HG03039 (cell line): ENCODE measurements at regions not wholly inside any gene's neighbourhood (a gene's known extent, or its start where the extent isn't known, plus 50 kb on each side); places are given as distances from the start of the nearest gene placed in this dataset.
"Not testable (repeated sequence)": the region's sequence is repeated elsewhere in the genome, so short reads cannot be mapped to it uniquely, and the experiment has no call there.

Experiments used
- ATAC-seq: cut with Tn5 transposase; IDR thresholded peaks from one replicate; pipeline ENCODE4 v1.9.1; 2021; ENCODE audit warnings: mild to moderate bottlenecking, moderate library complexity; ENCODE audit not compliant: unreplicated experiment

DNA sequence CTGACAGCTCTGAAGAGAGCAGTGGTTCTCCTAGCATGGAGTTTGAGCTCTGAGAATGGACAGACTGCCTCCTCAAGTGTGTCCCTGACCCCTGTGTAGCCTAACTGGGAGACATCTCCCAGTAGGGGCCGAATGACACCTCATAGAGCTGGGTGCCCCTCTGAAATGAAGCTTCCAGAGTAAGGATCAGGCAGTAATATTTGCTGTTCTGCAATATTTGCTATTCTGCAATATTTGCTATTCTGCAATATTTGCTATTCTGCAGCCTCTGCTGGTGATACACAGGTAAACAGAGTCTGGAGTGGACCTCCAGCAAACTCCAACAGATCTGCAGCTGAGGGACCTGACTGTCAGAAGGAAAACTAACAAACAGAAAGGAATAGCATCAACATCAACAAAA is 105.5 kb downstream of the BUD13 start:
- ATAC-seq = not testable (repeated sequence)

DNA sequence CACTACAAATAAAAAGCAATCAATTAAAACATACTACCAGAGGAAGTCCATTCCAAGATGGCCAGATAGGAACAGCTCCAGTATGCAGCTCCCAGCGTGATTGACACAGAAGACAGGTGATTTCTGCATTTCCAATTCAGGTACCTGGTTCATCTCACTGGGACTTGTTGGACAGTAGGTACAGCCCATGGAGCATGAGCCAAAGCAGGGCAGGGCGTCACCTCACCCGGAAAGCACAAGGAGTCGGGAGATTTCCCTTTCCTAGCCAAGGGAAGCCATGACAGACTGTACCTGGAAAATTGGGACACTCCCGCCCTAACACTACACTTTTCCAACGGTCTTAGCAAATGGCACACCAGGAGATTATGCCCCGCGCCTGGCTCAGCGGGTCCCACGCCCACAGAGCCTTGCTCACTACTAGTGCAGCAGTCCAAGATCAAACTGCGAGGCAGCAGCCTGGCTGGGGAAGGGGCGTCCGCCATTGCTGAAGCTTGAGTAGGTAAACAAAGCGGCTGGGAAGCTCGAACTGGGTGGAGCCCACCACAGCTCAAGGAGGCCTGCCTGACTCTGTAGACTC is 106.0 kb downstream of the BUD13 start:
- ATAC-seq = not testable (repeated sequence)

DNA sequence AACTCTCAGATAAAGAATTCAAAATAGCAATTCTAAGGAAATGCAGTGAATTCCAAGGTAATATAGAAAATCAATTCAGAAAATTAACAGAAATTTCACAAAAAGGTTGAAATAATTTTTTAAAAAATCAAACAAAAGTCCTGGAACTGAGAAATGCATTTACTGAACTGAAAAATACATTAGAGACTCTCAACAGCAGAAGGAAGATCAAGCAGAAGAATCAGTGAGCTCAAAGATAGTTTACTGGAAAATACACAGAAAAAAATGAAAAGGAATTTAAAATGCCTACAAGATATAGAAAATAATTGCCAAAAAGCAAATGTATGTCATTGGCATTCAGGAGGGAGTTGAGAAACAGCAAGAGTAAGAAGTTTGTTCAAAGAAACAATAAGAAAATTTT is 107.3 kb downstream of the BUD13 start:
- no peak for ATAC-seq

DNA sequence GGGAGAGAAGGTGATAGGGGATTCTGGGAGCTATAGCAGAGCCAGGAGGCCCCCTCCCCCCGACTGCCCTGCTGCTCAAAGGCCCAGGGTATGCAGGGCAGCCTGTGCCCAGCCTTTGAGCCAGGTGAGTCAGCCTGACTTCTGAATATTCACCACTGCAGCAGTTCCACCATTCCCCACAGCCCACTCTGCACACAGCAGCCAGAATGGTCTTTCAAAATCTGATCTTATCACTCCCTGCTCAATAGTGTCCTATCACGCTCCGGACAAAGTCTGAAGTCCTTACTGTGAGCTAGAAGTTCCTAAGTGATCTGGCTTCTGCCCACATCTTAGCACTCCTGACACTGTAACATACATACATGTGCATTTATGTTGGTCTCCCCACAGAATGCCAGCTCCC is 111.7 kb downstream of the BUD13 start:
- no peak for ATAC-seq

DNA sequence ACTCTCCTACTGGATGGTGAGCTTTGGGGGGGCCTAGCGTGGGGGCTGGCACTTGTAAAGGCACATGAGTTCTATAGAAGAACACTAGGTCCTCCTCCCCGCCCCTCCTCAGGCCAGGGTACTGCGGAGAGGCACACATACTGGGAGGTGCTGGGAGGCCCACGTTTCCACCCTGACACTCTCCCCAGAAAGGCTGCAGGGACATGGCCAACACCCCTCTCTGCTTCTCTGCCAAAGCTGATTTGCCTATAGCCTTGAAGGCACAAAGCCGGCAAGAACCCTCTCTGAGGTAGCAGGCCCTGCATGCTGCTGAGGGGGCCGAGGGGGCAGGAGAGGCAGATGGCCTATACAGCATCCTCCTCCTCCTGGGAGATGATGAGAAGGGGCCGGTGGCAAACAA is 112.8 kb downstream of the BUD13 start:
- ATAC-seq = no peak

DNA sequence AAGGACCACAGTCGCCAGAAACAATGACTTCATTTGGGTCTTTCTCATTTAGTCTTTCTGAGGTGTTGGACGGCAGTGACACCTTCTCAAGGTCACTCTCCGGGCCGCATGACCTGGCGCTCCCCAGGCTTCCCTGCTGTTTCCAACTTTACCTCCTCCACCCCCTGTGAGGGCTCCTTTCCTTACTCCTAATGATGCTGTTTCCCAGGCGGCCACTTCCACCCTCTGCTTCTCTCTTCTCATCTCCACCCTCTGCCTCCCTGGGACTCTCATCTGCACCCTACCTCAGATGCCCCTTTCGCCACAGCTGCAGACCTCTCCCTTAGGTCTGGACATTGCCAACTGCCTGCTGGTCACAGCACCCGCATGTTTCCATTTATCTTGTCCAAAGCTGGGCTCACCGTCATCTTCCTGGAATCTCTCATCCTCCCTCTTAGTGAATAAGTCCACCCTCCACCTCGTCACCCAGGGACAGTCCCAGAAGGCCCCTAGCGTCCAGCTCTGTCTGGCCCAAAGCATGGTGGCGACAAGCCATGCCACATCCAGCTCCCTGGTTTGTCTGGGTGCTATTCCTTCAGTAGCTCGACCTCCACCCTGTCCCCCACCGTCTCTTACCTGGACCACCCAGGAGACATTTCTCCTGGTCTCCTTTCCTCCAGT is 113.8 kb downstream of the BUD13 start:
- no peak for ATAC-seq

DNA sequence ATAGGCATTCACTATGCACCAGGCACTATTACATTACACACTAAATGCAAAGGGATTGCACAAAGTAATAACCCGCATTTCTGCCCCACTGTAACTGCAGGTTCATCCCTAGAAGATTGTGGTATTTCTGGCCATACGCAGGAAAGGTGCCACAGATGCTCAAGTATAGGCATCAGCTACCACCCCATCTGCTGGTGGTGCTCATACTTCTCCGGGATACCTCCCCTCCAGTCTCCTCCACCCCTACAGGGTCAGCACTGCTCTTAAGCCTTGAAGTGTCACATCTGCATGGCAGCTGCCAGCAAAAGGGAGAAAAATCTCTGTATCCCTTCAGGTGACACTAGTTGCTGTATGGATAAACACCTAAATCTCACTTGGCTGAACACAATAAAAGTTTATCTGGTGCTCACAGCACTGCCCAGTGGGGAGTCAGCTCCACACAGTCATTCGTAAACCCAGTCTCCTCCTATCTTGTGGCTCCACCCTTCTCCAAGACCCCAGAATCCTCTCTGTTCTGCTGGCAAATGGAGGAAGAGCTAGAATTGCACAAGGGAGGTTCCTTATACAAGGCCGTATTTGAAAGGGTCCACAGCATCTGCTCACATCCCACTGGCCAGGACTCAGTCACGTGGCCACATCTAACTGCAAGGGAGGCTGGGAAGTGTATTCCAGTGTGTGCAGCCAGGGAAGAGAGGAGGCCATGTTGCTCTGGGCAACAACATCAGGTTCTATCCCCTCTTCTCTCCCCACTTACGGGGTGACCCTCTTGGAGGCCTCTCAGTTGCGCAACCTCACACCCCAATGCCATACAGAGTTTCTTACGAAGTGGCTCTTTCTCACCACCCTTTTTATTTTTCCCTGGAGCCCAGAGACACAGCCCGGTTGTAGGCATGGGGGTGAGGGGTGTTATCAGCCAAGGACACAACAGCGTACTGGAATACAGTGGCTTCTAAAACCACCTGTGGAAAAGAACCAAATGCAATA is 114.7 kb downstream of the BUD13 start:
- no peak for ATAC-seq

DNA sequence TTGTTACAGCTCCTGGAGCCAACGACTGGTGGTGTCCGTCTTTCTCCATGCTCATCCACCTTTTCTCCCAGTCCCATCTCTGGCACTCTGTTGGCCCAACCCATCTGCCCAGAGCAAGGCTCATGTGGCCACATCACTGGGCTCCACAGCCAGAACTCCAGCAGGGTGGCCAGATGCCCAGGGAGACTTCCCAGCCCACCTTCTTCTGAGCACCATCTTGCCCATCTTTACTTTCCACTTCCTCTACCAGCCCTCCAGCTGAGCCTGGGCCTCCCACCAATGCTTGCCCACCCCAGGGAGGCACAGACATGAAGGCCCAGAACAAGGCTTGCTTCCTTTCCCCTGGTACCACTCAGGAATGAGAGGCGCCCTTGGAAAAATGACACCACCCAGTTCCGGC is 116.8 kb downstream of the BUD13 start:
- no peak for ATAC-seq

DNA sequence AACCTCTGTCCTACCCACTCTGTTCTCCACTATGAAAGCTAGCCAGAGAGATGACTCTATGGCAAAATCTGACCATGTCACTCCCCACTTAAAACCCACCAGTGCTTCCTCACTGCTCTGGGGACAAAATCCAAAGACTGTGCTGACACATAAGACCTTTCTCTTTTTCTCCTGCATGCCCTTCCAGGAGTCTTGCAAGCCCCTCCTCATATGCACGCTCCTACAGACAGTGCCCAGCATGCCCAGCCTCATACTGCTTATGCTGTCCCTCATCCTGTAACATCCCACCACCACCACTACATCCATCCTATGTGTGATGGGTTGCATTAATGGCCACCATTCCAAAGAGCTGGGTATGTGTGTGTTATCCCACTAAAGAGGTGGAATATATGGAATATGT is 118.3 kb downstream of the BUD13 start:
- no peak for ATAC-seq

DNA sequence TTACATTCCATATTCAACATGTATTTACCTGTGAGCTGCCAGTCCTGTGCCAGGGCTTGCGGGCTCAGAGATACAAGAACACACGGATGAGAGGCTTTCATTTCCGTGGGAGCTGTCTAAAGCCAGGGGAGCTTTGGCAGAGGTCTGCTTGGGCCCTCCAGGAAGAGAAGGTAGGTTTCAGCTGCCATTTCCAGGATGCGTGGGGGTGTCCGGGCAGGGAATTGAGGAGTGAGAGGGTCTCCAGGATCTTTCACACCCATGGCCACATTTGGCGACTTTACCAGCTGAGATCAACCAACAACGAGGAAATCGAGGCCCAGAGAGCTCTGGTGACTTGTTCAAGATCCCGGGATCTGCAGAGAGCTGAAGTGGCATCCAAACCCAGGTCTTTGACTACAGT is 119.6 kb downstream of the BUD13 start:
- ATAC-seq = no peak

DNA sequence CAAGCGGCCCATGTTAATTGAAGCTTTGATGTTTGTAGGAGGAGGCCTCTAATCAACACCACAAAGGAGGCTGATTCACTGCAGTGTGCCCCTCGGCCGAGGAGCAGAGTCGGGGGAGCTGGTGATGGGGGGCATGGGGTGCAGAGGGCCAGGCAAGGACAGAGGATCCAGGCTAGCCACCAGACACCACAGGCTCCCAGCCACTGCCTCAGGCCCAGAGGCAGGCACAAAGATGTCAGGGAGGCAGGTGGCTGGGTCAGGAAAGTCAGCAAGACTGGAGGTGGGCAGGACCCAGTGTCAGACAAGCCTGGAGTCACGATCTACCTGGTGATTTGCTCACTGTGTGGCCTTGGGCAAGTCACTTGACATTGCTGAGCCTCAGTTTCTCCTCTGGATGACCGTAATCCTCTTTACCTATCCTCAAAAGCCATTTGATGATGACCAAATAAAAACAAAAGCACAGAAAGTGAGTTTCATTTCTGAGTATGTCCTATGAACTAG is 121.0 kb downstream of the BUD13 start:
- ATAC-seq = no peak

DNA sequence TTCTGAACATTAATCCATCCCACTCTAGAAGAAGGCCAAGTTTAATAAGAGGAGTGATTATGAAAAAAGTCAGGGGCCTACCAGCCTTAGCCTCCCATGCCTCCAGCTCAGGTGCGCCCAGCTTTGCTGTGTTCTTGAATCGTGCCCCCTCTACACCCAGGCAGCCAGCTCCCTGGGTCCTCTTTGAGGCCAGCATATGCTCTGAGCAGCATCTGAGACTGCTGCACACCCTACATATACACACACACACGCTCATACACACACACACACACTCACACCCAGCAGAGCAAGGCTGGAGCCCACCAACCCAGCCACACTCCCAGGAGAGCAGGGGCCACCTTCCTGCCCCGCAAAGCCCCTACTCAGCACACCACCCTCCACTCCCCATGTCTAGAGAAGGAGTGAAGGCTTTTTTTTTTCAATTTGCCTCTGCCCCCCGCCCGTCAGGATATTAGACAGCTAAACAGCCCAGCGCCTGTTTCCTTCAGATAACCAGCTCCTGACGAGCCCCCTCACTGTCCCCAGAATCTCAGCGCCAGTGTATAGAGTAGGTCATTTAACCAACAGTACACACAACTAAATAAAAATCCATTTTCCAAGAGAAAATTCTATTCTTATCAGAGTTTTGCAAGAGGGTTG is 121.6 kb downstream of the BUD13 start:
- no peak for ATAC-seq

DNA sequence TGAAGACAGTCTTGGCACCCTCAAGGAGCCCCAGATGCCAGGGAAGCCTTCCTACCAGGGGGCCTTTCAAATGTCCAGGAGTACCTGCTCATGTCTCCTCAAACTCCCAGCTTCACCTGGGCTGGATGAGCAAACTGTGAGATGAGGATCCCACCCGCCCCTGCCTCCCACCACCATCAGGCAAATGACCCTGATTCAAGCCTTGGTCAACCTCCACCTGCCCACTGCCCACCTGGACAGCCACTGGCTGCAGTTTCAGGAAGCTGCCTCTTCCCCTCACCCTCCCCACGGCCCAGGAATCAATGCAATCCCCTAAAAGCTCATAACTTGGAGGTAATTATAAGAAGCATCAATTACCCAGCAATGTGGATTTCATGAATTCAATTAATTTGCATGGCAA is 122.7 kb downstream of the BUD13 start:
- no peak for ATAC-seq

DNA sequence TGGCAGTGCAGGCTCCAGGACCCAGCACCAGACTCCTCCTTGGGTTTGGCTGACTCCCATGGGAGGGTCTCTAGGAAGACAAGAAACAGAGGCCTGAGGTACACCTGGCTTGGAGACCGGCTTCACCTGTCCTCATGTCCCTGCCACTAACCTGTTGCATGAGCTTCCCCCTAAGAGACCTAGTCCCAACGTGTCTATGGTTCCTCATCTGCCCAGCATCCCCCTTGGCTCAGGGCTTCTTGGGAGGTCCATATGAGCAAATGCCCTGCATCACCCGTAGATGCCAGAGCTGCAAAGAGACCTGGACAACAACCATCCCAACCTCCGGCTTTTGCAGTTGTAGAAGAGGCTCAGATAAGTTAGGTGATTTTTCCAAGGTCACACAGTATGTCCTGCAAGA is 123.5 kb downstream of the BUD13 start:
- ATAC-seq = no peak

DNA sequence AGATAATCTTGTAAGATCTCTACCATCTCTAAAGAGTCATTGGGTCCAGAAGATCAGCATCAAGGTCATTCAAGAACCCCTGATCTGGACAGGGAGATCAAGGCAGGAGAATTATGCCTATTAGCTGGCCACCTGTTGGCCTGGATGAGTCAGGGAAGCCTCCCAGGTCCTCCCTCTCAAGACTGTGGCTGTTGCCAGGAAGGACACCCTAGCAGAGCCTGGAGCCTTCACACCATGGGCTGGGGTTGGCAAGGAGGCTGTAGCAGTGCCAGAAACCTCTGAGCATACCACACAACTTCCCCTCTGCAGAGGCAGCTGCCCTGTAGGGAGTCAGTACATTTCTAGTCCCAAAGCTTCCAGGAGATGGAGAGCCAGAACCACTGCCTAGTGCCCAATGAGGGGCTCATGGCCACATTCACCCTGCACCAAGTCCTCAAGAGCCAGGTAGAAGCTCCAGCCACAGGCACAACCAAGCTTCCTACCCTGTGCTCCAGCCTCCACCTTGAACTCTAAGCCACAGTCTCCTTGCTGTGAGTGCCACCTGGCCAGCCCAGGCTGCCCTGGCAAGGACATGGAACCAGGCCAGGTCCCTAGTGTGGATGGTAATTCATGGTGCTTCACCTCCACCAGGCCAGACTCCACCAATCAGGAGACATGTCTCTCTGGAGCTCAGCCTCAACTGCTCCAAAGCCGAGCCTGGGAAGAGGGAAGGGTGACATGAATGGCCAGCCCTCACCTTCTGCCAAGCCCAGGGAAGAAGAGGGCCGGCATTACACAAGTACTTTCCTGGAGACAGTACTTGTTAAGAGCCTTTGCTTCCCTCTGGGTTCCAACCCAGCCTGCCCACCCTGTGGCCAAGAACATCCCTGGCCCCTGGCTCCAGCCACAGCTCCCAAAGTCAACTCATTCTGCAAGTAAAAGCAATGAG is 124.3 kb downstream of the BUD13 start:
- no peak for ATAC-seq

DNA sequence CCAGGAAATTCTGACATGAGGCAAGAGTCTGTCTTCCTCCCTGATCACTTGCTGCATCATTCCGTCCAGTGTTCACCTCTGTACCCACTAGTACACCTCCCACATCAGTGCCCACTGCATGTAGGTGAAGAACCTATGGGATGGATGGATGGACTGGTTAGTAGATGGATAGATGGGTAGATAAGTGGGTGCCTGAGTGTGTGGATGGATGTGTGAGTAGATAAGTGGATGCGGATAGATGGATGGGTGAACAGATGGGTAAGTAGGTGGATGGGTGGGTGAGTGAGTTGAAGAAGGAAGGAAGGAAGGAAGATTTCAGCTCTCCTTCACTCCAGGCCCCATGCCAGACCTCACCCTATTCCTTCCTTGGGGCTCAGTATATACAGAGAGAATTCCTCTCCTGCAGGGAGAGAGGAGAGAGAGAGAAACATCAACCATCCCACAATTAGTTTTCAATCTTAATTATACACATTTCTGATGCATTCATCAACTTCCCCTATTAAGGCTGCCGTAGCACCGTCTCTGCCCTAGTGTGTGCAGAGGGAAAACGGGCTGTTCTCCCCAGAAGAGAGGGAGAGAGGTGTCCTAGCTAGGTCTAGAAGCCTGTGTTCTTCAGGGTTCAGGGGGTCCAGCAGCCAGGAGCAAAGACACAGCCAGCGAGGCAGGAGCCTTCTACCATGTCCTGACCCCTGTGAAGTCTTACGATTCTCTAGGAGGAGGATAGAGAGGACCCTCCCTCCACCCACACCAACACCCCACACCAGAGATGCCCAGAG is 125.3 kb downstream of the BUD13 start:
- no peak for ATAC-seq

DNA sequence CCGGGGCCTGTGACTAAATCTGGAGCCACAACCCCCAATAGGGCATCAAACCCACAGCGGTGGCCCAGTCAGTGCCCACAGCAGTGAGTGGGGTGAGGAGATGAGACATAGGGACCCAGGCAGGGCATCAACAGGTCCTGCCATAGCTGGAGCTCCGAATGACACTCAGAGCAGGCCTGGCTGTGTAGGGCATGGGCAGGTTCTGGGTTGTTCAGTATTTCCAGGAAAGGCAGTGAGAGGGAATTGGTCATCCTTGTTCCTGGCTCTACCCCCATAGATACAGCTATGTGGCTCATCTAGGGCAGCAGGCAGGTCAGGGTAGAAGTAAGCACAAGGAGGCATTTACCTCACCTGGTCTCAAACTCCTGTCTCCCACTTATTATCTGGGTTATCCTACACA is 126.6 kb downstream of the BUD13 start:
- ATAC-seq = no peak

DNA sequence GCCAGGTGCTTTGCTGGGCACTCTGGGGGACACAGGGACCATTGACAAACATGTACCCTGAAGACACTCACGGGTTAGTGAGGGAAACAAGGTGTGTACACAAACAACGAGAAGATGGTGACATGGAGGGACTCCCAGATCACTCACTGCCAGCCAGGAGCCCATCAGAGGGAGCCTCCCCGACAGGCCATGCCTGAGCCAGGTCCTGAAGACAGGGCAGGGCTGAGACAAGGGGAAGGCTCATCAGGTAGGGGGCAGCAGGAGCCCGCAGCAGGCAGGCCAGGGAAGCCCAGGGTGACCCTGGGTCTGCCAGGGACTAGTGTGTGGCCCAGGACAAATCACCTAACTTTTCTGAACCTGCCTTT is 127.9 kb downstream of the BUD13 start:
- ATAC-seq = no peak

DNA sequence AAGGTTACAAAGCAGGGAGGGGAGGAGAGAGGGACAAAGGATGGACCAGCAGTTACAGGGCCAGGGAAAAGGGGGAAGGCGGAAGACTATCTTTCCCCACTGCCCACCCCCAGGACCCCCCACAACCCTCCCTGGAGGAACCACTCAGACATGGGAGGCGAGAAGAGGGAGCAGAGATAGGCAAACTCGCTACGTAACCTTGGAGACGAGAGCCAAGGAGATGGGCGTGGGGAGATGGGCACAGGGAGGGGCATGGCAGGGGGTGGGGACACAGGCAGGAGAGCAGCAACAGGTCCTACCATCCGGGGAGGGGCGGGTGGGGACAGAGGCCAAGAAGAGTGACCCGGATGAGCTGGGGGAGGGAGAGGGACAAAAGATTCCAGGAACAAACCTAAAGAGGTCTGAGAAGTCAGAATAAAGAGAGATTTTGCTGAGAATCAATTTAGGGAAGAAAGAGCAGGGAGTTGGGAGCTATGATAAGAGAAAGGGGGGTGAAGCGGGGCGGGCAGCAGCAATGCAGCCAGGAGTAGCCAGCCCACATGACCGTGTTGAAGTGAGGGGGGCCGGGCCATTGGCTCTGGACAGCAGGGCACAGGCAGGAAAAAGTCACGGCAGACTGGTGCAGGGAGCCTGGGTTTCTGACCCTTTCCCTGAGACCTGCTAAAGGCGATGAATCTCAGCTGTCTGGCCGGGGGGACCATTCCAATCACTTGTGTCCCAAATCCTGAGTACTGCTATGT is 128.4 kb downstream of the BUD13 start:
- ATAC-seq = no peak
